ENCODE measurements at regions not wholly inside any gene's neighbourhood (a gene's known extent, or its start where the extent isn't known, plus 50 kb on each side); places are given as distances from the start of the nearest gene placed in this dataset.

DNA sequence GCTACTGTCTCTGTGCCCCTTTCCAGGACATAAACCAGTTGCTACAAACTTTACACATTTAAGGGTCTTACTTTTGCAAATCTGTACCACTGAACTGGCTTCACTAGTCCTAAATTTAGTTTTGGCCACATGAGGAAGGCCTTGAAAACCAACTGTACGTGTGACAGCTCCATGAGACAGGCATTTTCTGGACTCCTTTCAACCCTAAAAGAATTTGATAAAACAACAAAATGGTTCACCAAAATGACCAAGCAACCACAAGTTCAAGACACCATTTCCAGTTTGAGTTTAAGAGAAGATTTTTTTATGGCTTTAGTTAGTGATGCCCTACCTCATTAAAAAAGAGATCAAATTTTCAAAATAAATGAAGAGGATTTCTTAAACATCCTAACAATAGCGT lies 246.4 kb downstream of the ZNF674 start:
- WGBS, 2 donors, result 68 to 79% methylated on average over 2 of the region's 2 CpGs
- Histone ChIP-seq H3K36me3 (no peaks in the 10 kb centered on the region), H3K27me3 (peaks cover 0 to 19% (median 6%) of the 10 kb centered on the region in 4 donors), H3K27ac (no peak overlapping the region), H3K4me3 (no peak overlapping the region), H3K9me3 (no peaks in the 10 kb centered on the region), H3K4me1 (no peaks in the 10 kb centered on the region)
- no peak for DNase-seq
- TF ChIP-seq, protein P1, sequence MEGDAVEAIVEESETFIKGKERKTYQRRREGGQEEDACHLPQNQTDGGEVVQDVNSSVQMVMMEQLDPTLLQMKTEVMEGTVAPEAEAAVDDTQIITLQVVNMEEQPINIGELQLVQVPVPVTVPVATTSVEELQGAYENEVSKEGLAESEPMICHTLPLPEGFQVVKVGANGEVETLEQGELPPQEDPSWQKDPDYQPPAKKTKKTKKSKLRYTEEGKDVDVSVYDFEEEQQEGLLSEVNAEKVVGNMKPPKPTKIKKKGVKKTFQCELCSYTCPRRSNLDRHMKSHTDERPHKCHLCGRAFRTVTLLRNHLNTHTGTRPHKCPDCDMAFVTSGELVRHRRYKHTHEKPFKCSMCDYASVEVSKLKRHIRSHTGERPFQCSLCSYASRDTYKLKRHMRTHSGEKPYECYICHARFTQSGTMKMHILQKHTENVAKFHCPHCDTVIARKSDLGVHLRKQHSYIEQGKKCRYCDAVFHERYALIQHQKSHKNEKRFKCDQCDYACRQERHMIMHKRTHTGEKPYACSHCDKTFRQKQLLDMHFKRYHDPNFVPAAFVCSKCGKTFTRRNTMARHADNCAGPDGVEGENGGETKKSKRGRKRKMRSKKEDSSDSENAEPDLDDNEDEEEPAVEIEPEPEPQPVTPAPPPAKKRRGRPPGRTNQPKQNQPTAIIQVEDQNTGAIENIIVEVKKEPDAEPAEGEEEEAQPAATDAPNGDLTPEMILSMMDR (IDR thresholded peaks at IDR 0.05), result no peak
- no peak for FAIRE-seq
- ATAC-seq, result no peak
- intact Hi-C loops (cut with DNase I), result no loop called here

DNA sequence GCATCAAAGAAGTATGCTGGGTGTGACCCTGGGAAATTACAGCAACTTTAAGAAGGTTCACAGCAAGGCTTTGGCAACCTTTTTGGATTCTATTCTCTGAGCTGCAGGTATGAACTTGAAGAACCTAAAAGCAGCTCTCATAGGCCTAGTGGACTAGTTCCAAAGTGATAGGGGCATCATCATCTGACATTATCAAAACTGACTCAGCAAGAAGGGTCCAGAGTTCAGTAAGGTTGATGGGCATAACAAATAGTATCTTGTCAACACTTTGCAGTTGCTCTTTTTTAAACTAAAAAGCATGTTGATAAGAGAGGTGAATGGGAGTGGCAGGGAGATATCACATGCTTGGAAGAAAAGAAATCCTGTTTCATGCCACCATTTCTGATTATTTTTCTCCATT lies 249.3 kb downstream of the ZNF674 start:
- H3K36me3 ChIP-seq, result no peaks in the 10 kb centered on the region
- DNase-seq, result no peak
- no peak overlapping the region for H3K27ac ChIP-seq
- H3K27me3 ChIP-seq, result peaks cover 0 to 24% (median 4%) of the 10 kb centered on the region in 4 donors
- no peaks in the 10 kb centered on the region for H3K9me3 ChIP-seq
- FAIRE-seq, result no peak
- ATAC-seq, result no peak
- TF ChIP-seq, protein P1 (IDR thresholded peaks at IDR 0.05), result no peak
- H3K4me3 ChIP-seq, result no peak overlapping the region
- intact Hi-C loops (cut with DNase I), result no loop called here
- H3K4me1 ChIP-seq, result no peaks in the 10 kb centered on the region

DNA sequence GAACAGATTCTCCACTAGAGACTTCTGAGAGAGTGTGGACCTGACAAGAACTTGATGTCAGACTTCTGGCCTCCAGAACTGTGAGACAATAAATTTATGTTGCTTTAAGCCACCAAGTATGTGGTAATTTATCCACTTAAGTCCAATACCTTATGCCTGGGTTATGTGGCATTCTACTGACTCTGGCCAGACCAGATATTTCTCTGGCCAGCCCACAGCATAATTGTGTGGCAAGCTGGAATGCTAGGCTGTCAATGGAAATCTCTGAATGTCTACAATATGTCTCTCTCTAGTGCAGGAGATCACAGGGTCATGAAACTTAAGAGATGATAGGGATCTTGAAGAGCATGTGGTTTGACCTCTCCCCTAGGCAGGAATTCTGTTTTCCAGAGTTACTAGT lies 251.0 kb downstream of the ZNF674 start:
- Histone ChIP-seq H3K36me3 (no peaks in the 10 kb centered on the region), H3K27ac (no peak overlapping the region), H3K9me3 (no peaks in the 10 kb centered on the region), H3K4me1 (no peaks in the 10 kb centered on the region), H3K4me3 (no peak overlapping the region), H3K27me3 (peaks cover 0 to 14% (median 4%) of the 10 kb centered on the region in 4 donors)
- FAIRE-seq, result no peak
- ATAC-seq, result no peak
- intact Hi-C loops (cut with DNase I), result no loop called here
- TF ChIP-seq, protein P1 (IDR thresholded peaks at IDR 0.05), result no peak
- no peak for DNase-seq

DNA sequence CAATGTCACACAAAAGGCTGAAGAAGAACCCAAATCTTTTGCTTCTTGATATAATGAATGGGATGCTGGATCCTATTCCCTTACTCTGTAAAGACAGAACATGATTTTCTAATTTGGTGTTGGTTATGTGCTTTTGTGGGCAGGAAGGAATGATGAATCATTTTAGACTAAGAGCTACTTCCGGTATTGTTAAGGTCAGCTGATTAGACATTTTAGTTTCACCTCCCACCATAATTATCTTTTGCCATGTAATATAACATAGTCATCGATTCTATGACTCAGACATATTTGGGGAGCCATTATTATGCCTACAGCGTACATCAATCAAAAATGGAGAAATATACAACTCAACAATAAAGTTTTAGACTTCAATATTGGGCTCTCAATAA lies 265.3 kb downstream of the ZNF674 start:
- H3K36me3 ChIP-seq, result no peaks in the 10 kb centered on the region
- intact Hi-C loops (cut with DNase I), result no loop called here
- DNase-seq, result no peak
- no peak for ATAC-seq
- no peak overlapping the region for H3K27ac ChIP-seq
- H3K9me3 ChIP-seq, result no peaks in the 10 kb centered on the region
- TF ChIP-seq, protein P1 (IDR thresholded peaks at IDR 0.05), result no peak
- 69 to 73% methylated on average over 3 of the region's 3 CpGs for WGBS, 2 donors
- FAIRE-seq, result no peak
- H3K27me3 ChIP-seq, result no peaks in the 10 kb centered on the region
- H3K4me1 ChIP-seq, result no peaks in the 10 kb centered on the region
- H3K4me3 ChIP-seq, result no peak overlapping the region

DNA sequence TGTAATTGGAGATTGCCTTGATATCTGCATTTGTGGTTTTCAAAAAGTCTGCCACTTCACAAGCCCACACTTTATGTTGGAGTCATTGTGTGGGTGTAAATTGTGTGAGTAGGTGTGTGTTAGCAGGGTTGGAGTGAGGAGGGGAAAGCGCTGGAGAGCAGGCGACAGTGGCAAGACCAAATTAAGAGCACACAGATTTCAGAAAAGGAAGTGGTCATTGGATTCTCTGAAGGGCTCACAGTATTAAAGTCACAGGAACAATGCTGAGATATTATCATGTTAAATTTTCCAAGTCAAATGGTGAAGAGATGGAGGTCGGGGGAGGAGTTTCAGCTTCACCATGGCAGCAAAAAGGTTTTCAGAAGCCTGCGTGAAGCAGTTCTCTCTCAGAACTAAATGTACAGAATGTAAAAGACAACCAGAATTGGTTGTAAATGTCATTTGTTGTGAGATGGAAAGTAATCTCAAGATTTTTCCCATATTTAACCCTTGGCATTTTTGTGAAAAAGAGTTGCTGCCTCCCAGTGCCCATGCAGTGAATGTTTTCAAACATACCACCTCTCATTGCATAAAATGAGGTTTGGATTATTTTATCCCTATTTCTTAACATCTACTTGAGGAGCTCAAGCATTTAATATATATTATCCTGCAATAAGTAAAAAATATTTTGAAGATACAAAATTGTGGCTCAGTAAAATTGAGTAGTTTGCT lies 265.9 kb downstream of the ZNF674 start:
- Histone ChIP-seq H3K36me3 (no peaks in the 10 kb centered on the region), H3K27me3 (no peaks in the 10 kb centered on the region), H3K4me3 (no peak overlapping the region), H3K27ac (no peak overlapping the region), H3K9me3 (no peaks in the 10 kb centered on the region), H3K4me1 (no peaks in the 10 kb centered on the region)
- ATAC-seq, result no peak
- no peak for FAIRE-seq
- WGBS, 2 donors, result 69 to 70% methylated on average over 4 of the region's 4 CpGs
- TF ChIP-seq, protein P1 (IDR thresholded peaks at IDR 0.05), result no peak
- intact Hi-C loops (cut with DNase I), result no loop called here
- DNase-seq, result no peak
